ENCODE measurements at regions not wholly inside any gene's neighbourhood (a gene's known extent, or its start where the extent isn't known, plus 50 kb on each side); places are given as distances from the start of the nearest gene placed in this dataset.

- TF ChIP-seq CTCF (IDR thresholded peaks at IDR 0.05; ENCODE audit: borderline replicate concordance, extremely low read depth, low read length, poor library complexity, severe bottlenecking) (no peak), EZH2 (IDR thresholded peaks at IDR 0.05; ENCODE audit: borderline replicate concordance, low read depth, low read length, severe bottlenecking) (no peak)
Observed at GRCh38 chr13:99808786-99809185, 162.8 kb downstream of the ZIC5 start.
